IMR-90 (cell line): ENCODE measurements at regions not wholly inside any gene's neighbourhood (a gene's known extent, or its start where the extent isn't known, plus 50 kb on each side); places are given as distances from the start of the nearest gene placed in this dataset.

Experiments used
- ATAC-seq: fragments of 200-7000 bp; cut with Tn5 transposase; 2 replicates; pipeline ENCODE4 v1.9.1; 2020; ENCODE audit warnings: low read depth, mild to moderate bottlenecking, moderate library complexity
- BruUV-seq: library from RNA; stranded (reverse); fragments of 400-500 nt; replicated peaks from 2 replicates; lab custom pipeline; 2021; lab: Mats Ljungman, UMichigan
- CTCF ChIA-PET: fragments of 300-600 bp; formaldehyde crosslinking; extraction: SDS; loops from one replicate; lab custom pipeline; 2021; ENCODE audit warnings: antibody characterized with exemption; lab: Yijun Ruan, JAX
- POLR2A ChIA-PET: fragments of 300-600 bp; sonication (Branson Sonifier 250); formaldehyde crosslinking; loops from one replicate; lab custom pipeline; 2022; ENCODE audit warnings: antibody characterized with exemption; ENCODE audit not compliant: unreplicated experiment; lab: Charles Lee
- DNase-seq: peaks from one replicate; pipeline ENCODE4 v3.0.0; 2013
- H2AFZ ChIP-seq: replicated peaks from 2 replicates; pipeline ENCODE3; 2013; ENCODE audit warnings: low read length, mild to moderate bottlenecking; ENCODE audit not compliant: poor library complexity
- H2AK5ac ChIP-seq: 2 replicates; pipeline ENCODE4 v1.6.1; 2013; ENCODE audit warnings: low read depth, low read length, inconsistent platforms
- H2AK9ac ChIP-seq: replicated peaks from 2 replicates; pipeline ENCODE3; 2013; ENCODE audit warnings: mild to moderate bottlenecking, low read depth, low read length, moderate library complexity; ENCODE audit not compliant: poor library complexity
- H2BK120ac ChIP-seq: 2 replicates; pipeline ENCODE4 v1.6.1; 2013; ENCODE audit warnings: low read depth, low read length, inconsistent platforms
- H2BK15ac ChIP-seq: 3 replicates; pipeline ENCODE4 v1.6.1; 2013; ENCODE audit warnings: low read depth, low read length, inconsistent platforms
- H2BK20ac ChIP-seq: 2 replicates; pipeline ENCODE4 v1.6.1; 2013; ENCODE audit warnings: low read depth, mild to moderate bottlenecking, inconsistent platforms, low read length, moderate library complexity
- H2BK5ac ChIP-seq: 2 replicates; pipeline ENCODE4 v1.6.1; 2013; ENCODE audit warnings: mild to moderate bottlenecking, low read depth, low read length, inconsistent platforms; ENCODE audit not compliant: poor library complexity, severe bottlenecking
- H3K14ac ChIP-seq: replicated peaks from 2 replicates; pipeline ENCODE4 v1.6.1; 2013; ENCODE audit warnings: low read depth, low read length, inconsistent platforms
- H3K18ac ChIP-seq: 2 replicates; pipeline ENCODE4 v1.6.1; 2013; ENCODE audit warnings: low read depth, low read length, control low read depth
- H3K23ac ChIP-seq: 2 replicates; pipeline ENCODE4 v1.6.1; 2013; ENCODE audit warnings: low read depth, low read length, inconsistent platforms
- H3K27ac ChIP-seq: 2 replicates; pipeline ENCODE4 v1.5.1; 2013; ENCODE audit warnings: mild to moderate bottlenecking, control low read depth, low read length; ENCODE audit not compliant: insufficient read depth
- H3K27me3 ChIP-seq: 2 replicates; pipeline ENCODE4 v1.6.1; 2013; ENCODE audit warnings: low read length; ENCODE audit not compliant: control insufficient read depth, insufficient read depth
- H3K36me3 ChIP-seq: 2 replicates; pipeline ENCODE4 v1.6.1; 2013; ENCODE audit warnings: low read length, mixed read lengths; ENCODE audit not compliant: control insufficient read depth, insufficient read depth
- H3K4ac ChIP-seq: 2 replicates; pipeline ENCODE4 v1.6.1; 2013; ENCODE audit warnings: low read depth, low read length, inconsistent platforms
- H3K4me1 ChIP-seq: 2 replicates; pipeline ENCODE4 v1.6.1; 2013; ENCODE audit warnings: low read length, mixed read lengths; ENCODE audit not compliant: control insufficient read depth, insufficient read depth
- H3K4me2 ChIP-seq: 2 replicates; pipeline ENCODE4 v1.6.1; 2013; ENCODE audit warnings: low read depth, mild to moderate bottlenecking, control low read depth, low read length, moderate library complexity
- H3K4me3 ChIP-seq: 2 replicates; pipeline ENCODE4 v1.5.1; 2013; ENCODE audit warnings: low read depth, mild to moderate bottlenecking, control low read depth, low read length, moderate library complexity; ENCODE audit not compliant: insufficient read depth
- H3K56ac ChIP-seq: 2 replicates; pipeline ENCODE4 v1.6.1; 2013; ENCODE audit warnings: low read length, inconsistent platforms; ENCODE audit not compliant: insufficient read depth; ENCODE audit errors: extremely low read depth
- H3K79me1 ChIP-seq, 2 experiments: 2 replicates each; pipeline ENCODE4 v1.6.1; 2013; ENCODE audit warnings: low read length in 2 of 2, inconsistent platforms in 1 of 2, low read depth in 1 of 2
- H3K9ac ChIP-seq: 2 replicates; pipeline ENCODE4 v1.6.1; 2013; ENCODE audit warnings: low read depth, low read length, control low read depth
- H3K9me1 ChIP-seq: 2 replicates; pipeline ENCODE4 v1.6.1; 2013; ENCODE audit warnings: low read length, inconsistent platforms; ENCODE audit not compliant: insufficient read depth
- H3K9me3 ChIP-seq: 2 replicates; pipeline ENCODE4 v1.6.1; 2013; ENCODE audit warnings: low read length; ENCODE audit not compliant: control insufficient read depth, insufficient read depth
- H4K20me1 ChIP-seq: 2 replicates; pipeline ENCODE4 v1.6.1; 2013; ENCODE audit warnings: low read length, inconsistent platforms; ENCODE audit not compliant: insufficient read depth
- H4K5ac ChIP-seq: 2 replicates; pipeline ENCODE4 v1.6.1; 2013; ENCODE audit warnings: mild to moderate bottlenecking, low read depth, low read length, control low read depth
- H4K8ac ChIP-seq, 2 experiments: 2 replicates each; pipeline ENCODE4 v1.6.1; 2013; ENCODE audit warnings: low read depth in 2 of 2, low read length in 2 of 2, control low read depth in 1 of 2, inconsistent platforms in 1 of 2
- H4K91ac ChIP-seq: 2 replicates; pipeline ENCODE4 v1.6.1; 2013; ENCODE audit warnings: low read depth, low read length, inconsistent platforms; ENCODE audit not compliant: insufficient read depth
- BHLHE40 ChIP-seq: fragments of 150-350 bp; IDR thresholded peaks from 2 replicates; pipeline ENCODE4 v1.6.1; 2016; ENCODE audit warnings: mild to moderate bottlenecking, low read depth, low read length
- CEBPB ChIP-seq: IDR thresholded peaks from 2 replicates; pipeline ENCODE4 v1.6.1; 2012; ENCODE audit warnings: low read depth, low read length, improper control_type of control experiment
- CHD1 ChIP-seq: IDR thresholded peaks from 2 replicates; pipeline ENCODE4 v1.6.1; 2012; ENCODE audit warnings: low read depth, low read length, improper control_type of control experiment
- FOS ChIP-seq: fragments of 150-350 bp; IDR thresholded peaks from 2 replicates; pipeline ENCODE4 v1.6.1; 2016; ENCODE audit warnings: low read depth, low read length
- MAFK ChIP-seq: IDR thresholded peaks from 2 replicates; pipeline ENCODE4 v1.6.1; 2012; ENCODE audit warnings: low read depth, low read length, improper control_type of control experiment
- MAZ ChIP-seq: IDR thresholded peaks from 2 replicates; pipeline ENCODE4 v1.6.1; 2012; ENCODE audit warnings: low read depth, mild to moderate bottlenecking, low read length, improper control_type of control experiment, moderate library complexity, borderline replicate concordance
- MXI1 ChIP-seq: IDR thresholded peaks from 2 replicates; pipeline ENCODE4 v1.6.1; 2012; ENCODE audit warnings: low read depth, mild to moderate bottlenecking, low read length, moderate library complexity, borderline replicate concordance
- NFE2L2 ChIP-seq: fragments of 150-350 bp; IDR thresholded peaks from 2 replicates; pipeline ENCODE4 v1.6.1; 2016; ENCODE audit warnings: low read depth, mild to moderate bottlenecking, low read length
- POLR2A ChIP-seq: IDR thresholded peaks from 2 replicates; pipeline ENCODE4 v1.6.1; 2012; ENCODE audit warnings: mild to moderate bottlenecking, low read depth, low read length
- RAD21 ChIP-seq: IDR thresholded peaks from 2 replicates; pipeline ENCODE4 v1.6.1; 2012; ENCODE audit warnings: low read length, improper control_type of control experiment
- RCOR1 ChIP-seq: IDR thresholded peaks from 2 replicates; pipeline ENCODE4 v1.6.1; 2012; ENCODE audit warnings: mild to moderate bottlenecking, low read length, improper control_type of control experiment; ENCODE audit not compliant: insufficient replicate concordance
- RFX5 ChIP-seq: IDR thresholded peaks from 2 replicates; pipeline ENCODE4 v1.8.0; 2012; ENCODE audit warnings: low read depth, mild to moderate bottlenecking, low read length, moderate library complexity
- SMC3 ChIP-seq: fragments of 150-350 bp; IDR thresholded peaks from 2 replicates; pipeline ENCODE4 v1.6.1; 2016; ENCODE audit warnings: low read depth, mild to moderate bottlenecking, antibody characterized with exemption, low read length, moderate library complexity
- WGBS, 2 experiments: methylation state at CpG; one replicate each; pipeline versions ENCODE4 v1.1.5 to v1.1.7; 2013; ENCODE audit warnings: missing lambda C conversion rate in 2 of 2; ENCODE audit not compliant: insufficient read length in 1 of 2; ENCODE audit errors: extremely low coverage in 2 of 2; 5-methylcytosine and 5-hydroxymethylcytosine counted together
- dilution Hi-C: fragments of 300-500 bp; cut with HindIII; formaldehyde crosslinking; loops from one replicate; pipeline ENCODE4 v1.14.3; 2018; ENCODE audit warnings: low sequenced_read_pairs; ENCODE audit not compliant: unreplicated experiment
- in situ Hi-C: fragments of 300-500 bp; cut with MboI; formaldehyde crosslinking; loops from 3 replicates; pipeline ENCODE4 v1.14.3; 2019; ENCODE audit warnings: low sequenced_read_pairs, inconsistent platforms, mixed read lengths
- intact Hi-C: fragments of 100-400 bp; cut with micrococcal nuclease; formaldehyde crosslinking; loops from 2 replicates; pipeline ENCODE4 v1.10.0; 2022
- TF ChIP-seq, protein P1 (sequence below): conservative IDR thresholded peaks from 2 replicates; pipeline ENCODE4 v1.5.1; 2012; ENCODE audit warnings: mild to moderate bottlenecking, low read depth, low read length, improper control_type of control experiment
- TF ChIP-seq, protein P2 (sequence below): fragments of 150-350 bp; IDR thresholded peaks from 2 replicates; pipeline ENCODE4 v1.6.1; 2016; ENCODE audit warnings: low read depth, mild to moderate bottlenecking, low read length, moderate library complexity, borderline replicate concordance
- TF ChIP-seq, protein P3 (sequence below): fragments of 150-350 bp; IDR thresholded peaks from 2 replicates; pipeline ENCODE4 v1.6.1; 2017; ENCODE audit warnings: mild to moderate bottlenecking, antibody characterized with exemption, low read length, low read depth

DNA sequence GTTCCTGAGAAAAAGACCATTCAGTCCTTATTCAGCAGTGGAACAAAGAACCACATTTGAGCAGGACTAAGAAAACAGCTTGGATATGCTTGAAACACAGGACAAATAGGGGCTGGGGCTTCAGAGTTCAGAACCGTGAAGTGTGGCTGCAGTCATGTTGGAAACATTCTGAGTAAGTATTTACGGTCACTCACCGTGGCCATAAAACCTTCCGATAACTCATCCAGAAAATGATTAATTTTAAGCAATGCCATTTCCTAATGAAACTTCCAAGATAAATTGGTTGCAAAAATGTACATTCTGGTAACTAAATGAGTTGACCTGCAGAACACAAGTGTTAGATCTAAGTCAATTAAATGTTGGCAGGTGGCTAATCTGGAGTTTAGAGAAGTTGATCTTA lies 279.2 kb downstream of the CXCL12 start:
- H3K27me3 ChIP-seq, result no peaks in the 10 kb centered on the region
- no peak overlapping the region for H3K56ac ChIP-seq
- intact Hi-C loops (no loop called here), in situ Hi-C loops (no loop called here), dilution Hi-C loops (no loop called here)
- no peaks in the 10 kb centered on the region for H4K20me1 ChIP-seq
- no peak overlapping the region for H4K8ac ChIP-seq
- ChIA-PET POLR2A (no interaction called here), CTCF (no interaction called here)
- no peak overlapping the region for H2BK120ac ChIP-seq
- no peak overlapping the region for H2BK20ac ChIP-seq
- H3K79me1 ChIP-seq, result no peaks in the 10 kb centered on the region
- no peak overlapping the region for H2AFZ ChIP-seq
- no peak overlapping the region for H3K14ac ChIP-seq
- H3K4me3 ChIP-seq, result no peak overlapping the region
- BruUV-seq, result no TSS peak
- no CpG with 5 or more reads among the region's 4 CpGs for WGBS, 2 experiments
- ATAC-seq (no peak), DNase-seq (no peak)
- H3K4me1 ChIP-seq, result no peaks in the 10 kb centered on the region
- H2BK15ac ChIP-seq, result no peak overlapping the region
- no peaks in the 10 kb centered on the region for H3K36me3 ChIP-seq
- no peak overlapping the region for H2BK5ac ChIP-seq
- no peak overlapping the region for H4K91ac ChIP-seq
- H4K5ac ChIP-seq, result no peak overlapping the region
- H3K4me2 ChIP-seq, result no peak overlapping the region
- no peak overlapping the region for H2AK9ac ChIP-seq
- no peaks in the 10 kb centered on the region for H3K9me3 ChIP-seq
- no peak overlapping the region for H3K27ac ChIP-seq
- no peak overlapping the region for H3K9ac ChIP-seq
- TF ChIP-seq MAZ (no peak), NFE2L2 (no peak), MXI1 (no peak), CEBPB (no peak), CHD1 (no peak), RAD21 (no peak), SMC3 (no peak), MAFK (no peak), BHLHE40 (no peak), POLR2A (no peak), FOS (no peak), RFX5 (no peak), RCOR1 (no peak)
- TF ChIP-seq, protein P1, sequence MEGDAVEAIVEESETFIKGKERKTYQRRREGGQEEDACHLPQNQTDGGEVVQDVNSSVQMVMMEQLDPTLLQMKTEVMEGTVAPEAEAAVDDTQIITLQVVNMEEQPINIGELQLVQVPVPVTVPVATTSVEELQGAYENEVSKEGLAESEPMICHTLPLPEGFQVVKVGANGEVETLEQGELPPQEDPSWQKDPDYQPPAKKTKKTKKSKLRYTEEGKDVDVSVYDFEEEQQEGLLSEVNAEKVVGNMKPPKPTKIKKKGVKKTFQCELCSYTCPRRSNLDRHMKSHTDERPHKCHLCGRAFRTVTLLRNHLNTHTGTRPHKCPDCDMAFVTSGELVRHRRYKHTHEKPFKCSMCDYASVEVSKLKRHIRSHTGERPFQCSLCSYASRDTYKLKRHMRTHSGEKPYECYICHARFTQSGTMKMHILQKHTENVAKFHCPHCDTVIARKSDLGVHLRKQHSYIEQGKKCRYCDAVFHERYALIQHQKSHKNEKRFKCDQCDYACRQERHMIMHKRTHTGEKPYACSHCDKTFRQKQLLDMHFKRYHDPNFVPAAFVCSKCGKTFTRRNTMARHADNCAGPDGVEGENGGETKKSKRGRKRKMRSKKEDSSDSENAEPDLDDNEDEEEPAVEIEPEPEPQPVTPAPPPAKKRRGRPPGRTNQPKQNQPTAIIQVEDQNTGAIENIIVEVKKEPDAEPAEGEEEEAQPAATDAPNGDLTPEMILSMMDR, result no peak
- TF ChIP-seq, protein P2, sequence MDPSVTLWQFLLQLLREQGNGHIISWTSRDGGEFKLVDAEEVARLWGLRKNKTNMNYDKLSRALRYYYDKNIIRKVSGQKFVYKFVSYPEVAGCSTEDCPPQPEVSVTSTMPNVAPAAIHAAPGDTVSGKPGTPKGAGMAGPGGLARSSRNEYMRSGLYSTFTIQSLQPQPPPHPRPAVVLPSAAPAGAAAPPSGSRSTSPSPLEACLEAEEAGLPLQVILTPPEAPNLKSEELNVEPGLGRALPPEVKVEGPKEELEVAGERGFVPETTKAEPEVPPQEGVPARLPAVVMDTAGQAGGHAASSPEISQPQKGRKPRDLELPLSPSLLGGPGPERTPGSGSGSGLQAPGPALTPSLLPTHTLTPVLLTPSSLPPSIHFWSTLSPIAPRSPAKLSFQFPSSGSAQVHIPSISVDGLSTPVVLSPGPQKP, result no peak
- TF ChIP-seq, protein P3, sequence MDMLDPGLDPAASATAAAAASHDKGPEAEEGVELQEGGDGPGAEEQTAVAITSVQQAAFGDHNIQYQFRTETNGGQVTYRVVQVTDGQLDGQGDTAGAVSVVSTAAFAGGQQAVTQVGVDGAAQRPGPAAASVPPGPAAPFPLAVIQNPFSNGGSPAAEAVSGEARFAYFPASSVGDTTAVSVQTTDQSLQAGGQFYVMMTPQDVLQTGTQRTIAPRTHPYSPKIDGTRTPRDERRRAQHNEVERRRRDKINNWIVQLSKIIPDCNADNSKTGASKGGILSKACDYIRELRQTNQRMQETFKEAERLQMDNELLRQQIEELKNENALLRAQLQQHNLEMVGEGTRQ, result no peak
- H3K4ac ChIP-seq, result no peak overlapping the region
- H3K9me1 ChIP-seq, result no peaks in the 10 kb centered on the region
- no peak overlapping the region for H2AK5ac ChIP-seq
- no peak overlapping the region for H3K18ac ChIP-seq
- H3K23ac ChIP-seq, result no peak overlapping the region
